WERI-Rb-1 (cell line): ENCODE measurements at regions not wholly inside any gene's neighbourhood (a gene's known extent, or its start where the extent isn't known, plus 50 kb on each side); places are given as distances from the start of the nearest gene placed in this dataset.

ENCODE experiments used
- DNase-seq: peaks from one replicate; pipeline ENCODE4 v3.0.0-alpha.2; 2020
- H3K27ac ChIP-seq: fragments of 250-450 bp; sonication (Bioruptor Pico); 2 replicates; pipeline ENCODE4 v1.5.1; 2020; ENCODE audit warnings: mild to moderate bottlenecking, moderate library complexity
- H3K27me3 ChIP-seq: fragments of 250-450 bp; sonication (Bioruptor Pico); 2 replicates; pipeline ENCODE4 v1.5.1; 2021; ENCODE audit warnings: mild to moderate bottlenecking, low read depth, moderate library complexity; ENCODE audit not compliant: insufficient read depth, severe bottlenecking
- H3K36me3 ChIP-seq: fragments of 250-450 bp; sonication (Bioruptor Pico); 2 replicates; pipeline ENCODE4 v1.5.1; 2020; ENCODE audit warnings: mild to moderate bottlenecking, moderate library complexity
- H3K4me3 ChIP-seq: 2 replicates; pipeline ENCODE4 v1.5.1; 2011; ENCODE audit warnings: low read depth, mild to moderate bottlenecking, control low read depth, low read length
- H3K9me3 ChIP-seq: fragments of 250-450 bp; sonication (Bioruptor Pico); 2 replicates; pipeline ENCODE4 v1.5.1; 2021; ENCODE audit warnings: mild to moderate bottlenecking, moderate library complexity; ENCODE audit not compliant: severe bottlenecking
- TF ChIP-seq, protein P1 (sequence below): IDR thresholded peaks from 2 replicates; pipeline ENCODE4 v1.5.1; 2011; ENCODE audit warnings: low read depth, mild to moderate bottlenecking, control low read depth, inconsistent platforms, low read length

DNA sequence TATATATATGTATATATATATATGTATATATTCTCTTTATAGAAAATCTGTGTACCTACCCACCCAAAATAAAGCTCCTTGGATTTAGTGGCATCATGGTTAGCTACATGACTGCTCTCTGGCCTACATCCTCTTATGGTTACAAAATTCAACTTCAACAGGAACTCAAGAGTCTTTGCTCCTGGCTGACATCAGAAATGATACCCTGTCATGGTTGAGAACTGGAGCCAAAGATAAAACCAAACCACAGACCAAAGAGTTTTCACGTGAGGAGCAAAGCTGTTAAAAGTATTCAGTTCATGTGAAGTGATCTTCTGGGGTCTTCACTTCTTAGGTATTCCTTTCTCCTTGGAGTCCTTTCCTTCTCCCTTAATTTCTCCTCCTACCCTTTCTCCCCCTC lies 476.3 kb downstream of the SOX11 start:
- H3K36me3 ChIP-seq, result no peaks in the 10 kb centered on the region
- no peaks in the 10 kb centered on the region for H3K9me3 ChIP-seq
- no peak overlapping the region for H3K4me3 ChIP-seq
- no peaks in the 10 kb centered on the region for H3K27me3 ChIP-seq
- TF ChIP-seq, protein P1, sequence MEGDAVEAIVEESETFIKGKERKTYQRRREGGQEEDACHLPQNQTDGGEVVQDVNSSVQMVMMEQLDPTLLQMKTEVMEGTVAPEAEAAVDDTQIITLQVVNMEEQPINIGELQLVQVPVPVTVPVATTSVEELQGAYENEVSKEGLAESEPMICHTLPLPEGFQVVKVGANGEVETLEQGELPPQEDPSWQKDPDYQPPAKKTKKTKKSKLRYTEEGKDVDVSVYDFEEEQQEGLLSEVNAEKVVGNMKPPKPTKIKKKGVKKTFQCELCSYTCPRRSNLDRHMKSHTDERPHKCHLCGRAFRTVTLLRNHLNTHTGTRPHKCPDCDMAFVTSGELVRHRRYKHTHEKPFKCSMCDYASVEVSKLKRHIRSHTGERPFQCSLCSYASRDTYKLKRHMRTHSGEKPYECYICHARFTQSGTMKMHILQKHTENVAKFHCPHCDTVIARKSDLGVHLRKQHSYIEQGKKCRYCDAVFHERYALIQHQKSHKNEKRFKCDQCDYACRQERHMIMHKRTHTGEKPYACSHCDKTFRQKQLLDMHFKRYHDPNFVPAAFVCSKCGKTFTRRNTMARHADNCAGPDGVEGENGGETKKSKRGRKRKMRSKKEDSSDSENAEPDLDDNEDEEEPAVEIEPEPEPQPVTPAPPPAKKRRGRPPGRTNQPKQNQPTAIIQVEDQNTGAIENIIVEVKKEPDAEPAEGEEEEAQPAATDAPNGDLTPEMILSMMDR, result no peak
- no peak overlapping the region for H3K27ac ChIP-seq
- no peak for DNase-seq

DNA sequence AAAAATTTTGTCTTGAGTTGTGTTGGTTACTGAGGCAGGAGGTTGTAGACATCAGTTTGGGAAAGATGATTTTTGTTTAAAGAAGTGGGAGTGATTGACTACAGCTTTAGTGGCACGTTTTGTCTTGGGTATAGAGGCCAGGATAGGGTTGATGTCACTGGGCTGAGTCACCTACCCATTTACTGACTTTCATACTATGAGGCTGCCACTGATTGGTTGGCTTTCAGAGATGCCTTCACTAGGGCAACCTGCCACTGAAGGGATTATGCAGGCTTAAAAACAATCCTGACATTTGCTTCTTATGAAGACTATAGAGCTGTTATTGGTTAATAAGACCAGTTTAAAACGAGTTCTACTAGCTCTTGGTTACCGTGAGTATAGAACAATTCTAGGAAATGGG lies 479.1 kb downstream of the SOX11 start:
- DNase-seq, result no peak
- Histone ChIP-seq H3K36me3 (no peaks in the 10 kb centered on the region), H3K27me3 (no peaks in the 10 kb centered on the region), H3K4me3 (no peak overlapping the region), H3K9me3 (peaks cover 8% of the 10 kb centered on the region), H3K27ac (no peak overlapping the region)
- TF ChIP-seq, protein P1, result no peak

DNA sequence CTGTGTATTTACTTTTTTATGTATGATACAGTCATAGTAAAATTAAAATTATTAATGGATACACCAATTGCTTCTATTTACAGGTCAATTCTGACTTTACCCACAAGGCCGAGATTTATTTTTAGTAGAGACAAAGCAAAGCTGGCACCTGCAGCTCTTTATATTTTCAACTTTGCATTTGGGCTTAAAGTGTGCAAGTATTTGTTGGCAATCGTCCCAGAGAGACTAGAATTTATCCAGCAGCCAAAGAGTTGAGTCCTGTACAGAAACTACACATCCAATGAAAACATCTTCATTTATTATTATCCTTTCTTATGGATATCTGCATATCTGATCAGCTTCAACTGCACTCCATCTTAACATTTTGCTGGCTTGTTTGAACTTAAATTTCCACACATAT lies 485.6 kb downstream of the SOX11 start:
- Histone ChIP-seq H3K4me3 (no peak overlapping the region), H3K36me3 (no peaks in the 10 kb centered on the region), H3K27me3 (no peaks in the 10 kb centered on the region), H3K27ac (no peak overlapping the region), H3K9me3 (peaks cover 8% of the 10 kb centered on the region)
- TF ChIP-seq, protein P1, result no peak
- no peak for DNase-seq

DNA sequence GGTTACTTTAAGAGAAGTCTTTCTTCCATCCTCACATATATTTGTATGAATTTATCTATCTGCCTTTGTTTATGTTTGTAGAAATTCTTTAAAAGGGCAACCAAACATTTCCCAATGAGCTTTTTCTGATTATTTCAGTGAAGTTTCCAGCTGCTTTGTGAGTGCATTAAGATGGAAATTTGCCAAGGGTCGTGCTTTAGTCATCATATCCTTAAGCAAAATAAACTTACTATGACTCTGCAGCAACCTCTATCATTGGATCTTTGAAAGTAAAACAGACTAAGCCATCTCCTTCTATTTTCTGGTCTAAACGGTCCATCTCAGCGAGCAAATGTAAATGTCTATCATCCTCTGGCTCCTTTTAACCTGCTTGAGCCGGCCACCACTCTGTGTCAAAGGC lies 489.3 kb downstream of the SOX11 start:
- Histone ChIP-seq H3K27me3 (no peaks in the 10 kb centered on the region), H3K36me3 (no peaks in the 10 kb centered on the region), H3K9me3 (no peaks in the 10 kb centered on the region), H3K27ac (no peak overlapping the region), H3K4me3 (no peak overlapping the region)
- DNase-seq, result no peak
- TF ChIP-seq, protein P1, result no peak

DNA sequence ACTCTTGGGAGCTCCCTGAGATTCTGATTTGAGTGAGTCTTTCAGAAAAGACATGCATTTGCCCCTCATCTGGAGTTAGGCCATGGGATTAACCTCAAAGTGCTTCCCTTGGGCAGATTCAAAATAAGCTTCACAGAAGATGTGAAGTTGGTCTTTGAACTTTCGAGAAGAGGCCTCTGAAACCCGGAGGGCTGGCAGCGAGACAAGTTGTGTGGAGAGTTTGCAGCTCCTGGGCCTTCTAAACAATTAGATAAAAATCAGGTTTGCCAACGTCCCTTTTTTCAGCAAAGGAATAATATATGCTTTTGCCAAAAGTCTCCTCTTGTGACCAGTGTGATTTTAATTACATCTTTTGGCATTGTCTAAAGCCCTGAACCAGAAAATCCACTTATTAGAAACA lies 489.7 kb downstream of the SOX11 start:
- H3K4me3 ChIP-seq, result no peak overlapping the region
- TF ChIP-seq, protein P1, result no peak
- no peak overlapping the region for H3K27ac ChIP-seq
- no peaks in the 10 kb centered on the region for H3K9me3 ChIP-seq
- no peaks in the 10 kb centered on the region for H3K27me3 ChIP-seq
- no peaks in the 10 kb centered on the region for H3K36me3 ChIP-seq
- no peak for DNase-seq

DNA sequence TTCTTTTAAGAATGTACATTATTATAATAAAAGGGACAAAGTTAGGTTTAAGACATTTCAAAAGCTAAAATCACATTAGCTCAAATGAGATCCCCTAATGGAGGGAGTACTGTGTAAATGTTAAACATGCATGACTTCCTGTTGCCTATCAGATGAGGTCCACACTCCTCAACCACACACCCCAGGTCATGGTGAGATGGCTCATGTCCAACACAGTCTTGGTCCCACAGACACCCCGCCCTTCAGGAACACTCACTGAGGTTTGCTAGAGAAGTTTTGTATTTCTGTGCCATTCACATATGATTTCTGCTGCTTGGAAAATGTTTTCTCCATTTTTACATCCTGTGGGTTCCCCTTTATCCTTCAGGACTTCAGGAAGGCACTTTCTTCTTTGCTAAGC lies 491.0 kb downstream of the SOX11 start:
- H3K9me3 ChIP-seq, result peaks cover 3% of the 10 kb centered on the region
- H3K4me3 ChIP-seq, result no peak overlapping the region
- no peaks in the 10 kb centered on the region for H3K36me3 ChIP-seq
- no peak overlapping the region for H3K27ac ChIP-seq
- no peak for DNase-seq
- no peaks in the 10 kb centered on the region for H3K27me3 ChIP-seq
- TF ChIP-seq, protein P1, result no peak
